Progenitor cell of endocrine pancreas (in vitro differentiated cells): ENCODE measurements at regions not wholly inside any gene's neighbourhood (a gene's known extent, or its start where the extent isn't known, plus 50 kb on each side); places are given as distances from the start of the nearest gene placed in this dataset.

ENCODE experiments used
- DNase-seq: peaks from one replicate; pipeline ENCODE4 v3.0.0; 2021; ENCODE audit warnings: low spot score; ENCODE audit not compliant: unreplicated experiment
- H3K27ac Mint-ChIP-seq: 2 replicates; pipeline ENCODE4 v1.8.0; 2021; ENCODE audit warnings: mild to moderate bottlenecking, moderate library complexity, mixed read lengths
- H3K27me3 Mint-ChIP-seq: 2 replicates; pipeline ENCODE4 v1.8.0; 2021; ENCODE audit warnings: mixed read lengths
- H3K36me3 Mint-ChIP-seq: 2 replicates; pipeline ENCODE4 v1.8.0; 2022; ENCODE audit warnings: mixed read lengths; ENCODE audit not compliant: insufficient read depth
- H3K4me1 Mint-ChIP-seq: 2 replicates; pipeline ENCODE4 v1.8.0; 2021; ENCODE audit warnings: low read depth, mixed read lengths
- H3K4me3 Mint-ChIP-seq: 2 replicates; pipeline ENCODE4 v1.8.0; 2021; ENCODE audit warnings: low read depth, mild to moderate bottlenecking, moderate library complexity, mixed read lengths
- H3K9me3 Mint-ChIP-seq: 2 replicates; pipeline ENCODE4 v1.8.0; 2021; ENCODE audit warnings: low read depth, mixed read lengths
- CTCF ChIP-seq: fragments of 200-600 bp; sonication (generic); IDR thresholded peaks from one replicate; pipeline ENCODE4 v1.5.0; 2021; ENCODE audit warnings: antibody characterized with exemption, mild to moderate bottlenecking; ENCODE audit not compliant: unreplicated experiment

- peaks cover 2% of the 10 kb centered on the region for H3K4me1 Mint-ChIP-seq
- peak overlapping the region; percentile 70 for H3K27ac Mint-ChIP-seq
- H3K27me3 Mint-ChIP-seq: peaks cover 28% of the 10 kb centered on the region
- no peak overlapping the region for H3K4me3 Mint-ChIP-seq
- DNase-seq: no peak
- TF ChIP-seq CTCF: no peak
- H3K36me3 Mint-ChIP-seq: no peaks in the 10 kb centered on the region
- peaks cover 3% of the 10 kb centered on the region for H3K9me3 Mint-ChIP-seq
These were observed 186.7 kb downstream of the TFAP2C start for GRCh38 chr20:56815796-56816195.

DNA sequence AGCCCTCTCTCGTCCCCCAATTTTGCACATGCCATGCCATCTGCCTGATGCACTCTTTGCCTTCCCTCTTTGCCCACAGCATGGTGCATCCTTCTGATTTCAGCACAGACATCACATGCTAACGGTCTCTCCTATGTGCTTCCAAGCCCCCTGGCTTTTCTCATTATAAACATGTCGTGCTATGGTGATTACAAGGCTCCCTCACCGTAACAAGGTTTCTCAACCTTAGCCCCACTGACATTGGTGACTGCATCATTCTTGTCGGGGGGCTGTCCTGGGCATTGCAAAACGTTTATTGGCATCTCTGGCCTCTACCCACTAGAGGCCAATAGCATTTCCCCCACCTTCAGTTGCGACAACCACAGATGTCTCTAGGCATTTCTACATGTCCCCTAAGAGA is 187.2 kb downstream of the TFAP2C start:
- Mint-ChIP-seq H3K9me3 (peaks cover 3% of the 10 kb centered on the region), H3K27me3 (peaks cover 31% of the 10 kb centered on the region), H3K4me3 (no peak overlapping the region), H3K27ac (no peak overlapping the region), H3K36me3 (no peaks in the 10 kb centered on the region), H3K4me1 (peaks cover 2% of the 10 kb centered on the region)
- no peak for TF ChIP-seq CTCF
- no peak for DNase-seq

DNA sequence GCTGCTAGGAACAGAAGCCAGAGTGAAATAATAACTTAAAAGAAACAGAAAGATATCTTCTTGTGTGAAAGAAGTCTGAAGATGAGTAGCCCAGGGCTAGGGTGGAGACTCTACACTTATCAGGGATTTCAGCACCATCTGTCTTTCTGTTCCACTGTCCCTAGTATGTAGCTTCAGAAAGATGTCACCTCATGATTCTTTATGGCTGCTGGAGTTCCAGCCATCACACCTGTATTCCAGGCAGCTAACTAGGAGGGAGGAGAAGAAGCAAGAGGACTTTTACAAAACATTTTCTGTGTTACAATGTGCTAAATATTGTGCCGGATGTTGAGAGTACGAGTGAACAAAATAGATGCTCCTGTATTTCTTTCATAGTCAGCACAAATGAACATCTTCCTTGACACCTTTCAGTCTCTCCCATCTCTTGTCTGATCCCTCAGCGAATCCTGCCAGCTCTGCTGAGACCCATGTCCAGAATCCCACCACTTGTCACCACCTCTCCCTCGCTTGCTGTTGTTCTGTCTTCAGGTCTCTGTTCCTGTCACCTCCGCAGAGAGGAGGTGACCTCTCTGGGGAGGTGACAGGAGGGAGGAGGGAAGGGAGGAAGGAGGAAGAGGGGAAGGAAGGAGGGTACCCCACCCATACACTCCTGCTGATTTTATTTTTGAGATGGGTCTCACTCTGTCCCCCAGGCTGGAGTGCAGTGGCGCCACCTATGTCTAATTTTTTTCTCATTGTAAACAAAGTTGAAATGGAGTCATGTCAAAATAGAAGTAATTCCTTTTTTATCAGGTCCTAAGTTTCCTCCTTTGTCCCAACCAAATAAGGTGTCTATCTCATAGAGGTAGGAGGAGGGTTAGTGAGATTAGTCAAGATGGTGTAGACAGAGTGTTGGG is 188.9 kb downstream of the TFAP2C start:
- Mint-ChIP-seq H3K9me3 (peaks cover 3% of the 10 kb centered on the region), H3K36me3 (no peaks in the 10 kb centered on the region), H3K4me3 (no peak overlapping the region), H3K27me3 (peaks cover 36% of the 10 kb centered on the region), H3K4me1 (peaks cover 2% of the 10 kb centered on the region), H3K27ac (no peak overlapping the region)
- TF ChIP-seq CTCF: no peak
- DNase-seq: no peak

- H3K4me3 Mint-ChIP-seq: no peak overlapping the region
- peaks cover 3% of the 10 kb centered on the region for H3K9me3 Mint-ChIP-seq
- TF ChIP-seq CTCF: no peak
- no peak overlapping the region for H3K27ac Mint-ChIP-seq
- no peak for DNase-seq
- no peaks in the 10 kb centered on the region for H3K36me3 Mint-ChIP-seq
- H3K27me3 Mint-ChIP-seq: peaks cover 33% of the 10 kb centered on the region
- H3K4me1 Mint-ChIP-seq: no peaks in the 10 kb centered on the region
These were observed 191.9 kb downstream of the TFAP2C start for GRCh38 chr20:56820984-56821383.

DNA sequence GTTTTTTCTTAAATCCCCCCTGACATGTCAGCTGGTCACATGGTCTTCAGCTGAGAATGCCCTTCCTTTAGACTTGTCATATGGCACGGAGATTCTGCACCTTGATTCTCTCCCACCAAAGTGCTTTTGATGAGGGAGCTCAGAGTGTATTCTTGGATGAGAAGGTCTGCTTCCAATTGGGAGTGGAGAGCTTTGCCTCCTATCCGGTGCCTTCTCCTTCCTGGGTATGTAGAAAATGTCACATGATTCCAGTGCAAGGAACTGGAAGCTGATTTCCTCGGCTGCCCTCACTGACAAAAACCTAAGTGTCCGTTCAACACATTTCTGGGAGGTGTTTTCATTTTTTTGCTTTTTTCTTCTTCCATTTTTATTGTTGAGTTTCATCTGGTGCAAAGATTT is 197.2 kb downstream of the TFAP2C start:
- H3K27ac Mint-ChIP-seq: no peak overlapping the region

More for the DNA sequence above, 197.2 kb downstream of the TFAP2C start:
- H3K9me3 Mint-ChIP-seq: no peaks in the 10 kb centered on the region
- peaks cover 47% of the 10 kb centered on the region for H3K27me3 Mint-ChIP-seq
- no peak for DNase-seq
- no peak for TF ChIP-seq CTCF
- no peaks in the 10 kb centered on the region for H3K36me3 Mint-ChIP-seq
- H3K4me1 Mint-ChIP-seq: peaks cover 4% of the 10 kb centered on the region
- no peak overlapping the region for H3K4me3 Mint-ChIP-seq
